Tibial artery (tissue), 4 donors: ENCODE measurements at regions not wholly inside any gene's neighbourhood (a gene's known extent, or its start where the extent isn't known, plus 50 kb on each side); places are given as distances from the start of the nearest gene placed in this dataset.

ENCODE experiments used
- DNase-seq, 2 donors: peaks; one replicate each; pipeline ENCODE4 v3.0.0-alpha.2; 2019
- H3K27ac ChIP-seq, 2 donors: fragments of 200-600 bp; sonication (generic) in 1 of 2; 1 replicate in 1 of 2; 2 replicates in 1 of 2; pipeline ENCODE4 v1.5.1; 2018 to 2019; ENCODE audit warnings: mild to moderate bottlenecking in 1 of 2
- H3K27me3 ChIP-seq, 2 donors: fragments of 200-600 bp; sonication (generic) in 1 of 2; one replicate each; pipeline versions ENCODE4 v1.5.1 to v1.6.0; 2016 to 2019
- H3K36me3 ChIP-seq, 3 donors: fragments of 200-600 bp; sonication (generic) in 2 of 3; one replicate each; pipeline ENCODE4 v1.5.1; 2016 to 2019; ENCODE audit warnings: mild to moderate bottlenecking in 2 of 3
- H3K4me1 ChIP-seq, 4 donors: fragments of 200-600 bp; sonication (generic) in 2 of 4; 1 replicate in 3 of 4; 2 replicates in 1 of 4; pipeline ENCODE4 v1.5.1; 2016 to 2019
- H3K4me3 ChIP-seq, 2 donors: fragments of 200-600 bp; sonication (generic) in 1 of 2; 1 replicate in 1 of 2; 2 replicates in 1 of 2; pipeline ENCODE4 v1.5.1; 2018 to 2019; ENCODE audit warnings: mild to moderate bottlenecking in 2 of 2
- H3K9me3 ChIP-seq, 3 donors: fragments of 200-600 bp; sonication (generic) in 1 of 3; one replicate each; pipeline ENCODE4 v1.5.1; 2016 to 2019
- CTCF ChIP-seq, 2 experiments: fragments of 200-600 bp in 1 of 2; fragments of 450-650 bp in 1 of 2; IDR thresholded peaks; one replicate each; pipeline ENCODE4 v1.5.1; 2017 to 2019; ENCODE audit warnings: antibody characterized with exemption in 2 of 2, mild to moderate bottlenecking in 1 of 2, moderate library complexity in 1 of 2
- intact Hi-C: fragments of 100-400 bp; cut with DNase I; formaldehyde crosslinking; loops from one replicate; pipeline ENCODE4 v1.15.0; 2023; ENCODE audit warnings: low total_unique reads

GRCh38 chrX:40209951-40210617, 112.3 kb upstream of the BCOR start:
- H3K9me3 ChIP-seq: peaks cover 0 to 21% (median 0%) of the 10 kb centered on the region in 3 donors
- TF ChIP-seq CTCF (IDR thresholded peaks at IDR 0.05): no peak
- no peak overlapping the region for H3K4me3 ChIP-seq
- no peaks in the 10 kb centered on the region for H3K4me1 ChIP-seq
- intact Hi-C loops: no loop called here
- no peak overlapping the region for H3K27ac ChIP-seq
- DNase-seq: no peak
- no peaks in the 10 kb centered on the region for H3K36me3 ChIP-seq
- no peaks in the 10 kb centered on the region for H3K27me3 ChIP-seq

- no peaks in the 10 kb centered on the region for H3K36me3 ChIP-seq
- intact Hi-C loops: no loop called here
- no peaks in the 10 kb centered on the region for H3K27me3 ChIP-seq
- no peaks in the 10 kb centered on the region for H3K4me1 ChIP-seq
- peaks cover 0 to under 1% (median 0%) of the 10 kb centered on the region in 3 donors for H3K9me3 ChIP-seq
- no peak overlapping the region for H3K27ac ChIP-seq
- no peak for TF ChIP-seq CTCF (IDR thresholded peaks at IDR 0.05)
- DNase-seq: no peak
- no peak overlapping the region for H3K4me3 ChIP-seq
Measured at GRCh38 chrX:40207626-40208025, 109.9 kb upstream of the BCOR start.

- Histone ChIP-seq H3K9me3 (no peaks in the 10 kb centered on the region), H3K4me3 (no peak overlapping the region)
- DNase-seq: no peak
Measured at GRCh38 chrX:40205471-40205870, 107.7 kb upstream of the BCOR start.

GRCh38 chrX:40202456-40202855, 104.7 kb upstream of the BCOR start:
- intact Hi-C loops: no loop called here
- Histone ChIP-seq H3K9me3 (no peaks in the 10 kb centered on the region), H3K27me3 (no peaks in the 10 kb centered on the region), H3K4me1 (no peaks in the 10 kb centered on the region), H3K4me3 (no peak overlapping the region), H3K27ac (no peak overlapping the region), H3K36me3 (no peaks in the 10 kb centered on the region)
- no peak for TF ChIP-seq CTCF (IDR thresholded peaks at IDR 0.05)
- no peak for DNase-seq

More at GRCh38 chrX:40205471-40205870, 107.7 kb upstream of the BCOR start:
- intact Hi-C loops: no loop called here
- no peaks in the 10 kb centered on the region for H3K27me3 ChIP-seq
- TF ChIP-seq CTCF (IDR thresholded peaks at IDR 0.05): no peak
- no peaks in the 10 kb centered on the region for H3K4me1 ChIP-seq
- no peak overlapping the region for H3K27ac ChIP-seq
- no peaks in the 10 kb centered on the region for H3K36me3 ChIP-seq

GRCh38 chrX:40201329-40201885, 103.6 kb upstream of the BCOR start:
- Histone ChIP-seq H3K9me3 (no peaks in the 10 kb centered on the region), H3K36me3 (no peaks in the 10 kb centered on the region), H3K27me3 (no peaks in the 10 kb centered on the region), H3K4me3 (no peak overlapping the region), H3K27ac (no peak overlapping the region), H3K4me1 (no peaks in the 10 kb centered on the region)
- intact Hi-C loops: no loop called here
- no peak for DNase-seq
- TF ChIP-seq CTCF (IDR thresholded peaks at IDR 0.05): no peak
